DOHH2 (cell line): ENCODE measurements at regions not wholly inside any gene's neighbourhood (a gene's known extent, or its start where the extent isn't known, plus 50 kb on each side); places are given as distances from the start of the nearest gene placed in this dataset.

Source experiments
- H3F3A ChIP-seq: fragments of 200-600 bp; sonication (generic), shearing (Covaris generic); 2 replicates; pipeline ENCODE4 v1.6.0; 2016; ENCODE audit warnings: antibody characterized with exemption, mild to moderate bottlenecking; ENCODE audit not compliant: control insufficient read depth, insufficient read depth
- H3K27ac ChIP-seq: fragments of 200-600 bp; sonication (generic); 2 replicates; pipeline ENCODE4 v1.5.1; 2014; ENCODE audit warnings: low read depth, mild to moderate bottlenecking, low read length, moderate library complexity
- H3K27me3 ChIP-seq: fragments of 200-600 bp; sonication (generic); 2 replicates; pipeline ENCODE4 v1.6.1; 2014; ENCODE audit warnings: mild to moderate bottlenecking, low read length, mixed read lengths; ENCODE audit not compliant: control insufficient read depth
- H3K36me3 ChIP-seq: fragments of 200-600 bp; sonication (generic); 2 replicates; pipeline ENCODE4 v1.6.1; 2014; ENCODE audit warnings: mild to moderate bottlenecking, low read length, moderate library complexity, mixed read lengths; ENCODE audit not compliant: control insufficient read depth
- H3K4me1 ChIP-seq: fragments of 200-600 bp; sonication (generic); 2 replicates; pipeline ENCODE4 v1.6.1; 2014; ENCODE audit warnings: mild to moderate bottlenecking, low read length, mixed read lengths; ENCODE audit not compliant: control insufficient read depth
- H3K4me2 ChIP-seq: fragments of 200-600 bp; sonication (generic); 2 replicates; pipeline ENCODE4 v1.6.0; 2014; ENCODE audit warnings: mild to moderate bottlenecking, low read length, moderate library complexity
- H3K4me3 ChIP-seq: fragments of 200-600 bp; sonication (generic); 2 replicates; pipeline ENCODE4 v1.5.1; 2014; ENCODE audit warnings: mild to moderate bottlenecking, low read length, mixed read lengths
- H3K79me2 ChIP-seq: fragments of 200-600 bp; sonication (generic); 2 replicates; pipeline ENCODE4 v1.6.1; 2014; ENCODE audit warnings: mild to moderate bottlenecking, low read length, mixed read lengths; ENCODE audit not compliant: control insufficient read depth
- H3K9me2 ChIP-seq: fragments of 200-600 bp; sonication (generic); replicated peaks from 2 replicates; pipeline ENCODE4 v1.6.1; 2014; ENCODE audit warnings: mild to moderate bottlenecking, low read length, mixed read lengths; ENCODE audit not compliant: control insufficient read depth
- H3K9me3 ChIP-seq: fragments of 200-600 bp; sonication (generic); 2 replicates; pipeline ENCODE4 v1.6.1; 2014; ENCODE audit warnings: antibody characterized with exemption, low read length, mixed read lengths; ENCODE audit not compliant: control insufficient read depth, insufficient read depth
- H4K20me1 ChIP-seq: fragments of 200-600 bp; sonication (generic); 2 replicates; pipeline ENCODE4 v1.6.0; 2014; ENCODE audit warnings: low read depth, mild to moderate bottlenecking, antibody characterized with exemption, low read length, moderate library complexity; ENCODE audit not compliant: control insufficient read depth, insufficient read depth
- EZH2phosphoT487 ChIP-seq: fragments of 200-600 bp; sonication (generic); IDR thresholded peaks from 2 replicates; pipeline ENCODE4 v1.6.1; 2017; ENCODE audit warnings: borderline replicate concordance, mild to moderate bottlenecking, antibody characterized with exemption, low read length, moderate library complexity, mixed read lengths
- TF ChIP-seq, protein P1 (sequence below): fragments of 200-600 bp; sonication (generic); IDR thresholded peaks from one replicate; pipeline ENCODE4 v1.5.1; 2014; ENCODE audit warnings: antibody characterized with exemption, mild to moderate bottlenecking, low read depth, low read length; ENCODE audit not compliant: poor library complexity, severe bottlenecking

DNA sequence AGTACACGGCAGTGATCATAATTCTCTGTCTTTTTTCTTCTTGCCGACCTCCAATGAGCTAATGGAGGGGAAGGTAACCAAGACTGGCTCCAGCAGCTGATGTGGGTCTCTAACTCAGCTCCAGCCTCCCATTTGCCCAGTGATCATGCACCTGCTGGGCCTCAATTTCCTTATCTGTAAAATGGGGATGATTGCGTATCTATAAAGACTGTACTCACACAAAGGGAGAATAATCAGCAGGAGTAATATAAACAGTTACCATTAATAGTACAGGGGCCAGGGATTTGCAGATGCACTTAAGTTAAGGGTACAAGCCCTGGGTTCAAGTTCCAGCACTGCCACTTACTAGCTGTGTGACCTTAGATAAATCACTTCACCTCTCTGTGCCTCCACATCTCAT lies 204.9 kb upstream of the LHX5 start:
- no peaks in the 10 kb centered on the region for H3K9me2 ChIP-seq
- no peaks in the 10 kb centered on the region for H3K36me3 ChIP-seq
- H3F3A ChIP-seq: no peaks in the 10 kb centered on the region
- H3K27ac ChIP-seq: no peak overlapping the region
- H3K79me2 ChIP-seq: no peaks in the 10 kb centered on the region
- TF ChIP-seq EZH2phosphoT487: no peak
- TF ChIP-seq, protein P1, sequence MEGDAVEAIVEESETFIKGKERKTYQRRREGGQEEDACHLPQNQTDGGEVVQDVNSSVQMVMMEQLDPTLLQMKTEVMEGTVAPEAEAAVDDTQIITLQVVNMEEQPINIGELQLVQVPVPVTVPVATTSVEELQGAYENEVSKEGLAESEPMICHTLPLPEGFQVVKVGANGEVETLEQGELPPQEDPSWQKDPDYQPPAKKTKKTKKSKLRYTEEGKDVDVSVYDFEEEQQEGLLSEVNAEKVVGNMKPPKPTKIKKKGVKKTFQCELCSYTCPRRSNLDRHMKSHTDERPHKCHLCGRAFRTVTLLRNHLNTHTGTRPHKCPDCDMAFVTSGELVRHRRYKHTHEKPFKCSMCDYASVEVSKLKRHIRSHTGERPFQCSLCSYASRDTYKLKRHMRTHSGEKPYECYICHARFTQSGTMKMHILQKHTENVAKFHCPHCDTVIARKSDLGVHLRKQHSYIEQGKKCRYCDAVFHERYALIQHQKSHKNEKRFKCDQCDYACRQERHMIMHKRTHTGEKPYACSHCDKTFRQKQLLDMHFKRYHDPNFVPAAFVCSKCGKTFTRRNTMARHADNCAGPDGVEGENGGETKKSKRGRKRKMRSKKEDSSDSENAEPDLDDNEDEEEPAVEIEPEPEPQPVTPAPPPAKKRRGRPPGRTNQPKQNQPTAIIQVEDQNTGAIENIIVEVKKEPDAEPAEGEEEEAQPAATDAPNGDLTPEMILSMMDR: no peak
- no peaks in the 10 kb centered on the region for H3K27me3 ChIP-seq
- no peaks in the 10 kb centered on the region for H3K9me3 ChIP-seq
- H3K4me3 ChIP-seq: no peak overlapping the region
- no peaks in the 10 kb centered on the region for H3K4me1 ChIP-seq
- no peak overlapping the region for H3K4me2 ChIP-seq
- H4K20me1 ChIP-seq: no peaks in the 10 kb centered on the region

DNA sequence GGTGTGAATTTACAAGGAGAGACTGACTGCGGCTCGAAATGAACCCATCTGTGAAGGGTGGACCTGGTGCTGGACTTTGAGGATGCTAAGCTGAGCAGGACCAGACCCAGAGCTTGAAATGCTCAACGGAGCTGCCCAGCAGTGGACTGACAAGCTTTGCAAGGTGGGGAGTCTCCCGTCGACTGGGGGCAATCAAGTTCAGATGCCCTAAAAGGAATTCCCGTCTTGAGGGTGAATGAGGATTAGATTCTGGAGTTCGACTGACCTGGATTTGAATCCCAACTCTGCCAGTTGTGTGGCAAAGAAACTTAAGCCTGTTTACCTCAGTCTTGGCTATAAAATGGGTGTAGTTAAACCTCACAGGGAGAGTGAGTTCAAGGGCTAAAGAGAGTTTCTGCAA lies 204.4 kb upstream of the LHX5 start:
- H3K79me2 ChIP-seq: no peaks in the 10 kb centered on the region
- no peak overlapping the region for H3K4me2 ChIP-seq
- no peaks in the 10 kb centered on the region for H3F3A ChIP-seq
- no peak overlapping the region for H3K27ac ChIP-seq
- H3K27me3 ChIP-seq: no peaks in the 10 kb centered on the region
- H3K4me1 ChIP-seq: no peaks in the 10 kb centered on the region
- no peaks in the 10 kb centered on the region for H4K20me1 ChIP-seq
- H3K36me3 ChIP-seq: no peaks in the 10 kb centered on the region
- no peaks in the 10 kb centered on the region for H3K9me2 ChIP-seq
- no peak for TF ChIP-seq EZH2phosphoT487
- TF ChIP-seq, protein P1: no peak
- H3K9me3 ChIP-seq: no peaks in the 10 kb centered on the region
- no peak overlapping the region for H3K4me3 ChIP-seq

DNA sequence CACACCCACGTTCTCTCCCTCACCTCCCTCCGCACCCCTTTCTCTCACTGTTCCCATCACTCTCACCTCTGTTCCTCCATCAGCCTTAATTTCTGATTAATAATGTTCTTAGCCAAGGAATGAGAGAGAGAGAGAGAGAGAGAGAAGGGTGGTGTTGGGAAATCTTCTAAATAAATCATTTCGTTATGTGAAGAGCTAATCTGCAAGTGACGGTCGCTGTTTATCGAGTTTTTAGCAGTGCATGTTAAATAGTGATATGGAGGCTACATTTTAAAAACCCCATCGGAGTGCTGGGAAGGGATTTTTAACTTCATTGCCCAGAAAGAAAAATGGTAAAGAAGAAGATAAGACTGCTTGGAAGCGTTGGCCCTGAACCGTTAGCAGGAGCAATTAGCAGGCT lies 203.3 kb upstream of the LHX5 start:
- no peaks in the 10 kb centered on the region for H3K9me3 ChIP-seq
- H3K27ac ChIP-seq: no peak overlapping the region
- no peaks in the 10 kb centered on the region for H3K9me2 ChIP-seq
- no peaks in the 10 kb centered on the region for H3K4me1 ChIP-seq
- no peak overlapping the region for H3K4me2 ChIP-seq
- no peaks in the 10 kb centered on the region for H3F3A ChIP-seq
- TF ChIP-seq, protein P1: no peak
- TF ChIP-seq EZH2phosphoT487: no peak
- no peak overlapping the region for H3K4me3 ChIP-seq
- H3K79me2 ChIP-seq: no peaks in the 10 kb centered on the region
- H3K36me3 ChIP-seq: no peaks in the 10 kb centered on the region
- no peaks in the 10 kb centered on the region for H3K27me3 ChIP-seq
- no peaks in the 10 kb centered on the region for H4K20me1 ChIP-seq

DNA sequence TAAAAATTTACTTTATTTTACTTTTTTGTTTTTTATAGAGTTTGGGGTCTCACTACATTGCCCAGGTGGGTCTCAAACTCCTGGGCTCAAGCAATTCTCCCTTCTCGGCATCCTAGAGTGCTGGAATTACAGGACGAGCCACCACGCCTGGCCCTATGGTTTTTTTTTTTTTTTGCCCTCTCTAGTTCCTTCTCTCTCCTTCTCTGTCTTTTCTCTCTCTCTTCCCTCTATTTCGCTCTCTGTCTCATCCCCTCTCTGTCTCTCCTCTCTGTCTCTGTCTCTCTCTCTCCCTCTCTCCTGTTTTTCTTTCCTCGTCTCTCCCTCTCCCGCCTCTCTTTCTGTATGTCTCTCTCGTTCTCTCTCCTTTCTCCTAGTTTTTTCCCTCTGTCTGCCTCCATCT lies 202.6 kb upstream of the LHX5 start:
- no peak overlapping the region for H3K27ac ChIP-seq
- H3K9me2 ChIP-seq: no peaks in the 10 kb centered on the region
- no peak overlapping the region for H3K4me3 ChIP-seq
- TF ChIP-seq EZH2phosphoT487: no peak
- TF ChIP-seq, protein P1: no peak
- H3F3A ChIP-seq: no peaks in the 10 kb centered on the region
- no peaks in the 10 kb centered on the region for H3K36me3 ChIP-seq
- H3K4me2 ChIP-seq: no peak overlapping the region
- H3K27me3 ChIP-seq: no peaks in the 10 kb centered on the region
- H3K4me1 ChIP-seq: no peaks in the 10 kb centered on the region
- no peaks in the 10 kb centered on the region for H3K9me3 ChIP-seq
- no peaks in the 10 kb centered on the region for H4K20me1 ChIP-seq
- H3K79me2 ChIP-seq: no peaks in the 10 kb centered on the region
